DOHH2 (cell line): ENCODE measurements at regions not wholly inside any gene's neighbourhood (a gene's known extent, or its start where the extent isn't known, plus 50 kb on each side); places are given as distances from the start of the nearest gene placed in this dataset.

Source experiments
- EZH2phosphoT487 ChIP-seq: fragments of 200-600 bp; sonication (generic); IDR thresholded peaks from 2 replicates; pipeline ENCODE4 v1.6.1; 2017; ENCODE audit warnings: borderline replicate concordance, mild to moderate bottlenecking, antibody characterized with exemption, low read length, moderate library complexity, mixed read lengths
- TF ChIP-seq, protein P1 (sequence below): fragments of 200-600 bp; sonication (generic); IDR thresholded peaks from one replicate; pipeline ENCODE4 v1.5.1; 2014; ENCODE audit warnings: antibody characterized with exemption, mild to moderate bottlenecking, low read depth, low read length; ENCODE audit not compliant: poor library complexity, severe bottlenecking

GRCh38 chr5:10161778-10162177, 87.9 kb downstream of the ATPSCKMT start:
- TF ChIP-seq, protein P1, sequence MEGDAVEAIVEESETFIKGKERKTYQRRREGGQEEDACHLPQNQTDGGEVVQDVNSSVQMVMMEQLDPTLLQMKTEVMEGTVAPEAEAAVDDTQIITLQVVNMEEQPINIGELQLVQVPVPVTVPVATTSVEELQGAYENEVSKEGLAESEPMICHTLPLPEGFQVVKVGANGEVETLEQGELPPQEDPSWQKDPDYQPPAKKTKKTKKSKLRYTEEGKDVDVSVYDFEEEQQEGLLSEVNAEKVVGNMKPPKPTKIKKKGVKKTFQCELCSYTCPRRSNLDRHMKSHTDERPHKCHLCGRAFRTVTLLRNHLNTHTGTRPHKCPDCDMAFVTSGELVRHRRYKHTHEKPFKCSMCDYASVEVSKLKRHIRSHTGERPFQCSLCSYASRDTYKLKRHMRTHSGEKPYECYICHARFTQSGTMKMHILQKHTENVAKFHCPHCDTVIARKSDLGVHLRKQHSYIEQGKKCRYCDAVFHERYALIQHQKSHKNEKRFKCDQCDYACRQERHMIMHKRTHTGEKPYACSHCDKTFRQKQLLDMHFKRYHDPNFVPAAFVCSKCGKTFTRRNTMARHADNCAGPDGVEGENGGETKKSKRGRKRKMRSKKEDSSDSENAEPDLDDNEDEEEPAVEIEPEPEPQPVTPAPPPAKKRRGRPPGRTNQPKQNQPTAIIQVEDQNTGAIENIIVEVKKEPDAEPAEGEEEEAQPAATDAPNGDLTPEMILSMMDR = no peak
- TF ChIP-seq EZH2phosphoT487 = no peak
